Brain microvascular endothelial cell (primary cell): ENCODE measurements at regions not wholly inside any gene's neighbourhood (a gene's known extent, or its start where the extent isn't known, plus 50 kb on each side); places are given as distances from the start of the nearest gene placed in this dataset.

Source experiments
- DNase-seq: peaks from one replicate; pipeline ENCODE4 v3.0.0-alpha.2; 2020
- H3K27ac ChIP-seq: fragments of 250-450 bp; sonication (Bioruptor Pico); 2 replicates; pipeline ENCODE4 v1.5.1; 2020; ENCODE audit warnings: mild to moderate bottlenecking, moderate library complexity
- H3K27me3 ChIP-seq: fragments of 250-450 bp; sonication (Bioruptor Pico); replicated peaks from 2 replicates; pipeline ENCODE4 v1.5.1; 2020; ENCODE audit warnings: mild to moderate bottlenecking
- H3K36me3 ChIP-seq: fragments of 250-450 bp; sonication (Bioruptor Pico); replicated peaks from 2 replicates; pipeline ENCODE4 v1.5.1; 2020; ENCODE audit warnings: mild to moderate bottlenecking
- H3K4me3 ChIP-seq: 2 replicates; pipeline ENCODE4 v1.5.1; 2011; ENCODE audit warnings: low read depth, mild to moderate bottlenecking, control low read depth, low read length, moderate library complexity
- CTCF ChIP-seq: IDR thresholded peaks from 2 replicates; pipeline ENCODE4 v1.5.1; 2011; ENCODE audit warnings: low read depth, mild to moderate bottlenecking, moderate library complexity, low read length, control low read depth, inconsistent platforms; ENCODE audit errors: missing control alignments
- in situ Hi-C: cut with HindIII; loops from 2 replicates; pipeline ENCODE4 v1.10.0; 2017; ENCODE audit warnings: low sequenced_read_pairs, low pct_ligation_motif_present

- Histone ChIP-seq H3K4me3 (no peak overlapping the region), H3K27ac (no peak overlapping the region), H3K36me3 (no peaks in the 10 kb centered on the region), H3K27me3 (no peaks in the 10 kb centered on the region)
- in situ Hi-C loops, result no loop called here
- TF ChIP-seq CTCF, result no peak
- no peak for DNase-seq
Measured at GRCh38 chr10:53724581-53724980, 952.0 kb upstream of the MBL2 start.

- in situ Hi-C loops, result no loop called here
- no peak for TF ChIP-seq CTCF
- Histone ChIP-seq H3K27me3 (no peaks in the 10 kb centered on the region), H3K4me3 (no peak overlapping the region), H3K27ac (no peak overlapping the region), H3K36me3 (no peaks in the 10 kb centered on the region)
- DNase-seq, result no peak
Measured at GRCh38 chr10:53719658-53720057, 947.1 kb upstream of the MBL2 start.

GRCh38 chr10:53716156-53716555 is 943.6 kb upstream of the MBL2 start:
- no peak for DNase-seq
- Histone ChIP-seq H3K36me3 (no peaks in the 10 kb centered on the region), H3K4me3 (no peak overlapping the region), H3K27ac (no peak overlapping the region), H3K27me3 (no peaks in the 10 kb centered on the region)
- in situ Hi-C loops, result no loop called here
- no peak for TF ChIP-seq CTCF

GRCh38 chr10:53713431-53713830 is 940.8 kb upstream of the MBL2 start:
- in situ Hi-C loops, result no loop called here
- H3K36me3 ChIP-seq, result no peaks in the 10 kb centered on the region
- H3K27me3 ChIP-seq, result no peaks in the 10 kb centered on the region
- no peak overlapping the region for H3K27ac ChIP-seq
- DNase-seq, result no peak
- H3K4me3 ChIP-seq, result no peak overlapping the region
- no peak for TF ChIP-seq CTCF

GRCh38 chr10:53702489-53702888 is 929.9 kb upstream of the MBL2 start:
- no peak for TF ChIP-seq CTCF
- DNase-seq, result no peak
- in situ Hi-C loops, result no loop called here
- H3K27ac ChIP-seq, result no peak overlapping the region
- no peak overlapping the region for H3K4me3 ChIP-seq
- no peaks in the 10 kb centered on the region for H3K36me3 ChIP-seq
- H3K27me3 ChIP-seq, result no peaks in the 10 kb centered on the region

GRCh38 chr10:53701213-53701612 is 928.6 kb upstream of the MBL2 start:
- Histone ChIP-seq H3K4me3 (no peak overlapping the region), H3K27ac (no peak overlapping the region), H3K27me3 (no peaks in the 10 kb centered on the region), H3K36me3 (no peaks in the 10 kb centered on the region)
- no peak for TF ChIP-seq CTCF
- in situ Hi-C loops, result no loop called here
- no peak for DNase-seq
